NCI-H526 (cell line): ENCODE measurements at regions not wholly inside any gene's neighbourhood (a gene's known extent, or its start where the extent isn't known, plus 50 kb on each side); places are given as distances from the start of the nearest gene placed in this dataset.

Experiments used
- DNase-seq, 2 experiments: peaks; one replicate each; lab custom pipeline; 2025; lab: John Stamatoyannopoulos, UW

GRCh38 chr12:98352218-98352811 lies 163.1 kb upstream of the TMPO start:
- DNase-seq, result no peak

DNA sequence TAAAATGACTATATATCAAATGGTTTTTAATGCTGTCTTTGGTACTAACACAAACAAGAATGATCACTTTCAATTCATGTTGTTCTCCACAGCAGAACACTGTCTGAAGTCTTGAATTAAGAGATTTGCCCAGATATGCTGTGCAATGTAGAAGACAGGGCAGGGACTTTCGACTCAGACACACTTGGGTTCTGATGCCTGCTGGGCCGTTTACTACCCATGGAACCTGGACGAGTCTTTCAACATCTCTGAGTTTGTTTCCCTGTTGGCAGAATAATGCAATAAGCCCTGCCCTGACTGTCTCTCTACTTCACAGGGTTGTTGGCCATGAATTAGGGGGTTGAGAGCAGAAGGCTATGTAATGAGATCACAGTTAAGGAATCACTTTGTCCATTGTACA lies 162.6 kb upstream of the TMPO start:
- no peak for DNase-seq

DNA sequence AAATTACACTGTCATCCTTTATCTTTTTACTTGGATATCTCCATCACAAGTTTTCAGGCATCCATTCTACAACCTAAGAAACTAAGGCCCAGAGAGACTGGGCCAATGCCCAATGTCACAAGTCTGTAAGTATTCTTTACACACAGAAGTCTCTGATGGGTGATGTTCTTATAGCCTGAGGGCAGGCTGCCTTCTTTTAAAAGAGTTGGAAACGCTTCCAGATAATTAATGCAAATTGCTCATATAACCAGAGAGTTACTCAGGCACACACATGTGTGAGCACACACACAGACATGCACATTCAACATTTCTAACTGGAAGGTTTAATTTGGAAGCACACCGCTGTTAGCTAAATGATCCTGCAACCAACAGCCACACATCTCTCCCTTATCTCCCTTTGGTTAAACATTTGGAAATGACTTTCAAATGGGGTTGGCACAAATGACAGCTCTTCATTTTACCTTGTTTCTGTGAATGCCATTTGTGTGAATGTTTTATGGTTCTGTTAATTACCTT lies 160.8 kb upstream of the TMPO start:
- peak in 1 of 2 experiments; percentile 11 for DNase-seq

DNA sequence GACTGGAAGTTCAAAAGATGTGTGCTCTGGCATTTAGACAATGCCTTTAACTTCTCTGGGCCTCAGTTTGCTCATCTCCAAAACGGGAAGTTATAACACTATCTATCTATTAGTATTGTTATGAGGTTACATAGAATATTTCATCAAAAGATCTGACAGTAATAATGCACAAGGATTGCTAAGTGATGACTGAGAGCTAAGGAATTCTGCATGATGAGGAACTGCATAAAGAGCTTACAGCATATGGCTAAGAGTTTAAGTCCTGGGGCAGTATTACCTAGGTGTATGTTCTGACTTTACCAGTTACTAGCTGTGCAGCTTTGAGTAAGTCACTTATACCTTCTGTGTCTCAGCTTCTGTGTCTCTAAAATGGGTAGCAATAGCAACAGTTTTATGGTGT lies 160.1 kb upstream of the TMPO start:
- DNase-seq, result no peak

GRCh38 chr12:98355933-98356332 lies 159.5 kb upstream of the TMPO start:
- DNase-seq, result no peak

DNA sequence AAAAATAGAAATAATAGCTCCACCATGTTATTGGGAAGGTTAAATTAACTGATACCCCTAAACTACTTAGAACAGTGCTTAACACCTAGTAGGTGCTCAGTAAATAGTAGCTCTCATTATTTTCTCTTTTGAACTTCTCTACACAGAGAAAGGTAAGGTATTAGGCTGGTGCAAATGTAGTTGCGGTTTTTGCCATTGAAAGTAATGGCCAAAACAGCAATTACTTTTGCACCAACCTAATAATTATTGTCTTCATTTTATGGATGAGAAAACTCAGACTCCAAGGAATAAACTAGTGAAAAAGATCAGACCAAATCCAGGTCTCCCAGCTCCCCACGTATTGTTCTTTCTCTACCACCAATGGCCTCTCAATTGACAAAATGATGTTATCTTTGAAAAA lies 157.2 kb upstream of the TMPO start:
- DNase-seq, result no peak

GRCh38 chr12:98359856-98360255 lies 155.5 kb upstream of the TMPO start:
- DNase-seq, result no peak

GRCh38 chr12:98360401-98360800 lies 155.0 kb upstream of the TMPO start:
- no peak for DNase-seq

GRCh38 chr12:98369581-98369980 lies 145.8 kb upstream of the TMPO start:
- no peak for DNase-seq

GRCh38 chr12:98370976-98371375 lies 144.4 kb upstream of the TMPO start:
- no peak for DNase-seq

DNA sequence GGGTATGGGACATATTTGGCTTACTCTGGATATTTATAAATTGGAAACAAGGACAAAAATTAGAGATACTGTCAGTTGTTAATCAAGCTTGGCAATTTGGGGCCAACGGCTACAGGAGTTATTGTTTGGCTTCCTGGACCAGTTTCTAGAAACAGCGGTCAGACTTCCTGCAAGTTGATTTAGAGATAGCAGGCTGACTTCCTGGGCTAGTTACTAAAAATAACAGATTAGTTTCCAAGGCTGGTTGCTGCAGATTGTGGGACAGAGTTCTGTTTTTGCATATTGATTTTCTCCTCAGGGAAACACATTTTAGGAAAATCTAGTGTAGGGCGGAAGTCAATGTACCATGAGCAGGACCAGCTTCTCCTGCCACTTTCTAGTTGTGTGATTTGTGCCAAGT lies 144.0 kb upstream of the TMPO start:
- DNase-seq, result peak in 1 of 2 experiments; percentile 34

GRCh38 chr12:98372340-98373024 lies 142.9 kb upstream of the TMPO start:
- DNase-seq, result no peak

- peak; percentile 57 to 80 for DNase-seq
Measured at GRCh38 chr12:98373025-98373554, 142.3 kb upstream of the TMPO start.

GRCh38 chr12:98374007-98374406 lies 141.4 kb upstream of the TMPO start:
- DNase-seq, result peak in 1 of 2 experiments; percentile 12

DNA sequence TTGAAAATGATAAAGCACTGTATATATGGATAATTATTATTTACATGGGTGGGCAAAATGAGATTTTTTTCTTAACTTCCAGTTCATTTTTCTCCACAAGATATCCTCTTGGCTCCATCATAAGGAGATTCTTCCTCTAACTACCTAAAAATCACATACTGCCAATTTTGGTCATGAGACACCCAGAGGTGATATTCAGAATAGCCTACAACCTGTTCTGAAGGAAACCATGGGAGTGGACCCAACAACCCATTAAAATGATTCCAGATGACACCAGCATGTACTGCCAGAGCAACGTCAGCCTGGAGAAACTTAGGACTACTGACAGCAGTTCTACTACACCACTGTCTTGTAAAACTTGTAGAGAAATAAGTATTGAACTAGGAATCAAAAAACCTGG lies 136.3 kb upstream of the TMPO start:
- no peak for DNase-seq

DNA sequence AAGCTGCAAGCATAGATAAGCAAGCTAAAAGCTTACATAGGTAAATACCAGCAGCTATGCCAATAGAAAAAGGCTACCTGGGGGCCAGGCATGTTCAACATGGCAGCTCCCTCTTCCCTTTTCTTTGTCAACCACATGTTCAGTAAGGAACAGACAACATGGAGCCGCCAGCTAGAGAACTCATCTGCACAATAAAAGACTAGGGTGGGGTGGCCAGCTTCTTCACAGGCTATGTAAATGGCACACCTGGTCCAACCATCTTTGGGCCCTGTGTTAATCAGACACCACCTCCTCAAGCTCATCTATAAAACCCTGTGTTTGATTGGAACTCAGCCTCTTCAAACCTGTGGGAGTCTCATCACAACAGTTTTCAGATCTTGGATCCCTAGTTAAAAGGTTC lies 129.7 kb upstream of the TMPO start:
- no peak for DNase-seq

DNA sequence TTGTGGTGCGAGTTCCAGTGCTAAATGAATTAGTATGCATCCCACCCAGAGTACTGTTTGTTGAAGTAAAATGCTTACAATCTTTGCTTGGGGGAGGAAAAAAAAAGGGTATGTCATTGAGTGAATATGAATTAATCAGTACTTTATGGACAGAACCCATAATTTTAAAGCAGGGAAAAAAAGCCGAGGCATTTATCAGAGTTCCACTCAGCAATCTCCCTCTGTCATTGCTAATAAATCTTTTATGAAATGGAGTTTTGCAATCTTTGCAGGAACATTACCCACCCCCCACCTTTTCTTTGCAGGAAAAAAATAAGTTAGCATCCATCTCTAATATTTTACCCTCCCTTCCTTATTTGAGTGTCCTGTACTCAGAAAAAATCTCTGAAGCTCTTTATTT lies 127.9 kb upstream of the TMPO start:
- no peak for DNase-seq

DNA sequence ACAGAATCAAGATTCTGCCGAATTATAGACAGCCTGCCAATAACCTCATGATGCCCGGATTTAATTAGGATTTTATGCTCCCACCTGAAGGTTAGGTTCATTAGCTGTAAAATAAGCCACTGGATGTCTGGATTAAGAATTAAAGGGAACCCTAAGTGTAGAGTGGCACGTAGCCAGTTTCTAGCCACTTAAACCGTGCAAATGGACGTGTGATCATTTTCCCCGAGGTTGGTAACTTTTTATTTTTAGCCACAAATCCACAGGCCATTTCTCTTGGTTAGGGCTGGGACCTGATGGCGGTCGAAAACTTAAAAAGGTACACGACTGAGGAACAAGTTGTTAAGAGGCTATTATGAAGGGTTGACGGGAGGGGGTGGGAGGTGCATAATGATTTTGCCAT lies 127.3 kb upstream of the TMPO start:
- DNase-seq, result no peak

DNA sequence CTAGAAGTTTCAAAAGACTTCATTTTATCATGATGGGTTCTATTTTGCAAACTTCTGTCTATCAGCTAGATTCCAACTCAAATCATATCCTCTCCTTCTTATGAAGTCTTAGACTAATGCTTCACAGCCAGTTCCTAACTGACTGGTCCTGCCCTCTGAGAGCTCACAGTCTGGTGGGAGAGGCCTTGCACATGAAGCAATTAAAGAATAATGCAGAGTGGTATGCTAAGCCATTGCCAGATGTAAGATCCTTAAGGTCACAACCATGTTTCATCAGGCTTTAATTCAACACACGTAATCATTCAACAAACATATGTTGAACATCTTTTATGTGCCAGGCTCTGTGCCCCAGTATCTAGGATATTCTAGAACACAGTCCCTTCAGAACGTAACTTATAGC lies 125.8 kb upstream of the TMPO start:
- no peak for DNase-seq

- DNase-seq, result peak; percentile 73 to 91
Measured at GRCh38 chr12:98397323-98398105, 117.9 kb upstream of the TMPO start.

GRCh38 chr12:98399532-98399931 lies 115.9 kb upstream of the TMPO start:
- no peak for DNase-seq

DNA sequence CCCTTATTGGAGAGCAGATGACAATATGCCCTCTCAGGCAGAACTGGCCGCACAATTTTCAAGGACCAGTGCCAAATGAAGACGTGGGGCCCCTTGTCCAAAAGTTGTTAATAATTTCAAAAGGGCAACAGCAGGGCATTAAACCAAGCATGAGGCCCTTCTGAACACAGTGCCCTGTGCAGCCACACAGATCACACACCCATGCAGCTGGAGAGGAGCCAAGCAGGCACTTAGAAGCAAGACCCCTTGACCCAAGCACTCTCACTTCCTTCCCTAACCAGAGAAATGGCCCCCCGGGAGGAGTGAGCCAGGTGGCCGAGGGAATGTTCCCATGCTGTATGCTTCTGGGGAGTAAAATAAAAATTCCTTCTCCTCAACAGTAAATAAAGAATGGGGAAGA lies 114.0 kb upstream of the TMPO start:
- no peak for DNase-seq

GRCh38 chr12:98402091-98402490 lies 113.3 kb upstream of the TMPO start:
- no peak for DNase-seq
